SK-N-SH (cell line): ENCODE measurements at regions not wholly inside any gene's neighbourhood (a gene's known extent, or its start where the extent isn't known, plus 50 kb on each side); places are given as distances from the start of the nearest gene placed in this dataset.

ENCODE experiments used
- CTCF ChIA-PET: fragments of 300-600, 350-600 bp; formaldehyde crosslinking; extraction: SDS; loops from one replicate; lab custom pipeline; 2021; lab: Yijun Ruan, JAX
- POLR2A ChIA-PET: fragments of 350-600 bp; sonication (Branson Sonifier 250); formaldehyde crosslinking; extraction: SDS; loops from one replicate; lab custom pipeline; 2020; ENCODE audit warnings: antibody characterized with exemption, inconsistent platforms; lab: Yijun Ruan, JAX
- DNase-seq: peaks from one replicate; pipeline ENCODE4 v3.0.0; 2012
- H2AFZ ChIP-seq: fragments of 200-600 bp; sonication (generic); 2 replicates; pipeline ENCODE4 v1.8.1; 2016; ENCODE audit warnings: antibody characterized with exemption, mild to moderate bottlenecking, low read depth
- H3F3A ChIP-seq: fragments of 200-600 bp; sonication (generic); replicated peaks from 2 replicates; pipeline ENCODE3; 2016; ENCODE audit warnings: antibody characterized with exemption, mild to moderate bottlenecking; ENCODE audit not compliant: insufficient read depth
- H3K27ac ChIP-seq, 2 experiments: fragments of 200-500 bp in 1 of 2; fragments of 200-600 bp in 1 of 2; sonication (Bioruptor generic) in 1 of 2; sonication (generic), shearing (Covaris generic) in 1 of 2; 2 replicates each; pipeline versions ENCODE4 v1.5.1 to v1.6.1; 2014 to 2016; ENCODE audit warnings: low read depth in 2 of 2, inconsistent platforms in 1 of 2, low read length in 1 of 2, mild to moderate bottlenecking in 1 of 2, mixed read lengths in 1 of 2
- H3K27me3 ChIP-seq: fragments of 200-600 bp; sonication (generic), shearing (Covaris generic); 2 replicates; pipeline ENCODE4 v1.6.1; 2016; ENCODE audit warnings: mixed run types; ENCODE audit not compliant: insufficient read depth
- H3K36me3 ChIP-seq, 2 experiments: fragments of 200-500 bp in 1 of 2; fragments of 200-600 bp in 1 of 2; sonication (Bioruptor generic) in 1 of 2; sonication (generic) in 1 of 2; replicated peaks in 1 of 2; 2 replicates each; pipeline versions ENCODE3 to v1.5.1; 2014 to 2016; ENCODE audit warnings: low read length in 1 of 2, mild to moderate bottlenecking in 1 of 2; ENCODE audit not compliant: insufficient read depth in 2 of 2, control insufficient read depth in 1 of 2
- H3K4me1 ChIP-seq, 2 experiments: fragments of 200-500 bp in 1 of 2; fragments of 200-600 bp in 1 of 2; sonication (Bioruptor generic) in 1 of 2; sonication (generic), shearing (Covaris generic) in 1 of 2; 2 replicates each; pipeline versions ENCODE4 v1.5.1 to v1.6.1; 2014 to 2016; ENCODE audit warnings: low read depth in 1 of 2, low read length in 1 of 2, mixed run types in 1 of 2; ENCODE audit not compliant: insufficient read depth in 2 of 2, control insufficient read depth in 1 of 2
- H3K4me2 ChIP-seq: fragments of 200-600 bp; sonication (generic), shearing (Covaris generic); 2 replicates; pipeline ENCODE4 v1.6.1; 2017; ENCODE audit warnings: mixed run types
- H3K4me3 ChIP-seq, 2 experiments: fragments of 200-500 bp in 1 of 2; fragments of 200-600 bp in 1 of 2; sonication (Bioruptor generic) in 1 of 2; sonication (generic), shearing (Covaris generic) in 1 of 2; 2 replicates each; pipeline versions ENCODE4 v1.5.1 to v1.8.1; 2014 to 2016; ENCODE audit warnings: low read depth in 2 of 2, inconsistent platforms in 1 of 2, low read length in 1 of 2, mild to moderate bottlenecking in 1 of 2, mixed read lengths in 1 of 2, moderate library complexity in 1 of 2
- H3K79me2 ChIP-seq: fragments of 200-600 bp; sonication (generic); 2 replicates; pipeline ENCODE4 v1.8.1; 2017; ENCODE audit warnings: mild to moderate bottlenecking; ENCODE audit not compliant: insufficient read depth
- H3K9ac ChIP-seq: fragments of 200-600 bp; sonication (generic); 2 replicates; pipeline ENCODE4 v1.6.1; 2017; ENCODE audit warnings: mixed run types
- H3K9me2 ChIP-seq: fragments of 200-600 bp; sonication (generic); 2 replicates; pipeline ENCODE4 v1.6.1; 2017; ENCODE audit warnings: mixed run types
- H3K9me3 ChIP-seq: fragments of 200-600 bp; sonication (generic); 2 replicates; pipeline ENCODE4 v1.6.1; 2017; ENCODE audit warnings: mixed run types, mild to moderate bottlenecking, moderate library complexity
- H4K20me1 ChIP-seq: fragments of 200-600 bp; sonication (generic); 2 replicates; pipeline ENCODE4 v1.6.1; 2017; ENCODE audit warnings: mild to moderate bottlenecking, mixed run types; ENCODE audit not compliant: insufficient read depth
- CHD2 ChIP-seq: fragments of 150-350 bp; IDR thresholded peaks from 2 replicates; pipeline ENCODE4 v1.6.1; 2018; ENCODE audit warnings: low read length; ENCODE audit not compliant: partially characterized antibody
- EP300 ChIP-seq, 2 experiments: IDR thresholded peaks; 2 replicates each; pipeline versions ENCODE4 v1.4.0 to v1.6.1; 2012; ENCODE audit warnings: borderline replicate concordance in 1 of 2, low read depth in 1 of 2, low read length in 1 of 2
- EZH2phosphoT487 ChIP-seq: fragments of 200-600 bp; sonication (generic); IDR thresholded peaks from 2 replicates; pipeline ENCODE4 v1.6.1; 2017; ENCODE audit warnings: low read depth, mixed run types, mild to moderate bottlenecking, antibody characterized with exemption, moderate library complexity, borderline replicate concordance
- FOSL2 ChIP-seq: IDR thresholded peaks from 2 replicates; pipeline ENCODE4 v1.4.0; 2012; ENCODE audit warnings: low read depth, mild to moderate bottlenecking, moderate library complexity, borderline replicate concordance
- FOXJ3 ChIP-seq: sonication (generic); formaldehyde crosslinking; IDR thresholded peaks from 2 replicates; pipeline ENCODE4 v1.5.1; 2020; ENCODE audit warnings: mild to moderate bottlenecking, missing genetic modification reagents
- GATA2 ChIP-seq: sonication (generic); formaldehyde crosslinking; IDR thresholded peaks from 2 replicates; pipeline ENCODE4 v1.5.0; 2020; ENCODE audit warnings: mild to moderate bottlenecking, missing genetic modification reagents
- IRF3 ChIP-seq: fragments of 150-350 bp; IDR thresholded peaks from 2 replicates; pipeline ENCODE4 v1.6.1; 2016; ENCODE audit warnings: mild to moderate bottlenecking, low read depth, low read length
- MXI1 ChIP-seq: IDR thresholded peaks from 2 replicates; pipeline ENCODE4 v1.6.1; 2012; ENCODE audit warnings: mild to moderate bottlenecking, low read depth, low read length, improper control_type of control experiment
- NFIC ChIP-seq: IDR thresholded peaks from 2 replicates; pipeline ENCODE4 v1.4.0; 2012; ENCODE audit warnings: borderline replicate concordance
- POLR2AphosphoS5 ChIP-seq: IDR thresholded peaks from 2 replicates; pipeline ENCODE4 v1.6.1; 2012; ENCODE audit warnings: low read depth, low read length
- RCOR1 ChIP-seq: fragments of 150-350 bp; IDR thresholded peaks from 2 replicates; pipeline ENCODE4 v1.6.1; 2017; ENCODE audit warnings: antibody characterized with exemption, low read length
- SIN3A ChIP-seq: IDR thresholded peaks from 2 replicates; pipeline ENCODE4 v1.6.1; 2012; ENCODE audit warnings: low read depth, mild to moderate bottlenecking, low read length, moderate library complexity, borderline replicate concordance
- SMC3 ChIP-seq: IDR thresholded peaks from 2 replicates; pipeline ENCODE4 v1.6.1; 2012; ENCODE audit warnings: low read depth, low read length, improper control_type of control experiment
- TAF1 ChIP-seq: IDR thresholded peaks from 2 replicates; pipeline ENCODE4 v1.6.1; 2012; ENCODE audit warnings: low read depth, mild to moderate bottlenecking, low read length, moderate library complexity, borderline replicate concordance
- TCF12 ChIP-seq: IDR thresholded peaks from 2 replicates; pipeline ENCODE4 v1.4.0; 2012
- WGBS: methylation state at CpG from one replicate; pipeline ENCODE4 v1.1.6; 2017; ENCODE audit warnings: low lambda C conversion rate; 5-methylcytosine and 5-hydroxymethylcytosine counted together
- TF ChIP-seq, protein P1 (sequence below): IDR thresholded peaks from 2 replicates; pipeline ENCODE4; 2012
- TF ChIP-seq, protein P2 (sequence below): IDR thresholded peaks from 2 replicates; pipeline ENCODE4 v1.6.1; 2012; ENCODE audit warnings: mild to moderate bottlenecking, low read depth, low read length, moderate library complexity
- TF ChIP-seq, protein P3 (sequence below): fragments of 150-350 bp; IDR thresholded peaks from 2 replicates; pipeline ENCODE4 v1.6.1; 2017; ENCODE audit warnings: antibody characterized with exemption, low read length, low read depth, borderline replicate concordance

DNA sequence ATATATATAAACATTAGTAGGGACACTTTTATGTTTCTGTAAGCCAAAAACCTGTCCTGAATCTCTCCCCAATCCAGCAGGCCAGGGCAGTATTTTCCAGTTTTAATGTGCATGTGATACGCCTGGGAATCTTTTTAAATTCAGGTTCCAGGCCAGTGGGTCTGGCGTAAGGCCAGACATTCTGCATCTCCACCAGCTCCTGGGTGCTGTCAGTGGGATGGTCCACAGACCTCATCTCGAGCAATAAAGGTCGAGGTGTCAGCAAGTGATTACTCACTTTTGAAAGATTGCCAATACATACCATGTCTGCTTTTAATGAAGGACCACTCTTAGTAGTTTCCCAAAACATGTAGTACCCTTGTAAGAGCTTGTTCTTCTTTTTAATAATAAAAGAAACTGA lies 189.9 kb upstream of the SH3BP4 start:
- Histone ChIP-seq H3K9me2 (no peaks in the 10 kb centered on the region), H3K27me3 (no peaks in the 10 kb centered on the region), H4K20me1 (no peaks in the 10 kb centered on the region), H3K36me3 (no peaks in the 10 kb centered on the region), H3K9ac (no peak overlapping the region), H3K9me3 (peaks cover 11% of the 10 kb centered on the region; the same call in 1 of the 2 replicates), H3K4me2 (no peak overlapping the region), H3K4me3 (no peak overlapping the region), H3K4me1 (peaks cover 0 to 2% of the 10 kb centered on the region in 2 experiments; a peak in 1 of 4 replicates), H3K79me2 (no peaks in the 10 kb centered on the region), H3K27ac (no peak overlapping the region), H3F3A (no peaks in the 10 kb centered on the region), H2AFZ (no peak overlapping the region)
- DNase-seq = peak; percentile 58
- WGBS = 31% methylated on average over 4 of the region's 4 CpGs
- POLR2A ChIA-PET = no interaction called here
- CTCF ChIA-PET = interaction anchor here (0.8 to 1.5 kb wide), 4 partner anchors 10 to 346 kb away, joined by 3 to 6 read pairs (median 4); no protein-coding TSS in a partner anchor
- TF ChIP-seq EZH2phosphoT487 (no peak), EP300 (IDR thresholded peaks at IDR 0.05; ENCODE audit: borderline replicate concordance in 1 of 2, low read depth in 1 of 2, low read length in 1 of 2) (peak in 1 of 2 experiments; percentile 64; a peak in 2 of 4 replicates), TAF1 (no peak), TCF12 (peak; percentile 56), RCOR1 (peak; percentile 59; the same call in 1 of the 2 replicates), SMC3 (no peak), FOSL2 (no peak), NFIC (peak; percentile 59), FOXJ3 (CRISPR knock-in tag) (no peak), GATA2 (CRISPR knock-in tag) (peak; percentile 65), IRF3 (no peak)
- TF ChIP-seq, protein P1, sequence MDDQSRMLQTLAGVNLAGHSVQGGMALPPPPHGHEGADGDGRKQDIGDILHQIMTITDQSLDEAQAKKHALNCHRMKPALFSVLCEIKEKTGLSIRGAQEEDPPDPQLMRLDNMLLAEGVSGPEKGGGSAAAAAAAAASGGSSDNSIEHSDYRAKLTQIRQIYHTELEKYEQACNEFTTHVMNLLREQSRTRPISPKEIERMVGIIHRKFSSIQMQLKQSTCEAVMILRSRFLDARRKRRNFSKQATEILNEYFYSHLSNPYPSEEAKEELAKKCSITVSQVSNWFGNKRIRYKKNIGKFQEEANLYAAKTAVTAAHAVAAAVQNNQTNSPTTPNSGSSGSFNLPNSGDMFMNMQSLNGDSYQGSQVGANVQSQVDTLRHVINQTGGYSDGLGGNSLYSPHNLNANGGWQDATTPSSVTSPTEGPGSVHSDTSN = peak; percentile 31; the same call in 1 of the 2 replicates

GRCh38 chr2:234754126-234754525 lies 197.7 kb upstream of the SH3BP4 start:
- 84% methylated on average over 8 of the region's 8 CpGs for WGBS

More at GRCh38 chr2:234754126-234754525, 197.7 kb upstream of the SH3BP4 start:
- H3K9me3 ChIP-seq = no peaks in the 10 kb centered on the region
- H3K4me3 ChIP-seq = no peak overlapping the region
- DNase-seq = no peak
- no peak overlapping the region for H3K27ac ChIP-seq
- no peaks in the 10 kb centered on the region for H3K36me3 ChIP-seq
- no peak overlapping the region for H3K4me2 ChIP-seq
- H3K79me2 ChIP-seq = no peaks in the 10 kb centered on the region
- H4K20me1 ChIP-seq = no peaks in the 10 kb centered on the region
- no peaks in the 10 kb centered on the region for H3F3A ChIP-seq
- ChIA-PET CTCF (interaction anchor here (1.0 kb wide), 1 partner anchor 251 kb away, joined by 3 read pairs; no protein-coding TSS in a partner anchor), POLR2A (no interaction called here)
- TF ChIP-seq POLR2AphosphoS5 (no peak), IRF3 (no peak), RCOR1 (no peak), SIN3A (no peak), CHD2 (no peak), MXI1 (no peak)
- TF ChIP-seq, protein P2, sequence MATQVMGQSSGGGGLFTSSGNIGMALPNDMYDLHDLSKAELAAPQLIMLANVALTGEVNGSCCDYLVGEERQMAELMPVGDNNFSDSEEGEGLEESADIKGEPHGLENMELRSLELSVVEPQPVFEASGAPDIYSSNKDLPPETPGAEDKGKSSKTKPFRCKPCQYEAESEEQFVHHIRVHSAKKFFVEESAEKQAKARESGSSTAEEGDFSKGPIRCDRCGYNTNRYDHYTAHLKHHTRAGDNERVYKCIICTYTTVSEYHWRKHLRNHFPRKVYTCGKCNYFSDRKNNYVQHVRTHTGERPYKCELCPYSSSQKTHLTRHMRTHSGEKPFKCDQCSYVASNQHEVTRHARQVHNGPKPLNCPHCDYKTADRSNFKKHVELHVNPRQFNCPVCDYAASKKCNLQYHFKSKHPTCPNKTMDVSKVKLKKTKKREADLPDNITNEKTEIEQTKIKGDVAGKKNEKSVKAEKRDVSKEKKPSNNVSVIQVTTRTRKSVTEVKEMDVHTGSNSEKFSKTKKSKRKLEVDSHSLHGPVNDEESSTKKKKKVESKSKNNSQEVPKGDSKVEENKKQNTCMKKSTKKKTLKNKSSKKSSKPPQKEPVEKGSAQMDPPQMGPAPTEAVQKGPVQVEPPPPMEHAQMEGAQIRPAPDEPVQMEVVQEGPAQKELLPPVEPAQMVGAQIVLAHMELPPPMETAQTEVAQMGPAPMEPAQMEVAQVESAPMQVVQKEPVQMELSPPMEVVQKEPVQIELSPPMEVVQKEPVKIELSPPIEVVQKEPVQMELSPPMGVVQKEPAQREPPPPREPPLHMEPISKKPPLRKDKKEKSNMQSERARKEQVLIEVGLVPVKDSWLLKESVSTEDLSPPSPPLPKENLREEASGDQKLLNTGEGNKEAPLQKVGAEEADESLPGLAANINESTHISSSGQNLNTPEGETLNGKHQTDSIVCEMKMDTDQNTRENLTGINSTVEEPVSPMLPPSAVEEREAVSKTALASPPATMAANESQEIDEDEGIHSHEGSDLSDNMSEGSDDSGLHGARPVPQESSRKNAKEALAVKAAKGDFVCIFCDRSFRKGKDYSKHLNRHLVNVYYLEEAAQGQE = no peak
- TF ChIP-seq, protein P3, sequence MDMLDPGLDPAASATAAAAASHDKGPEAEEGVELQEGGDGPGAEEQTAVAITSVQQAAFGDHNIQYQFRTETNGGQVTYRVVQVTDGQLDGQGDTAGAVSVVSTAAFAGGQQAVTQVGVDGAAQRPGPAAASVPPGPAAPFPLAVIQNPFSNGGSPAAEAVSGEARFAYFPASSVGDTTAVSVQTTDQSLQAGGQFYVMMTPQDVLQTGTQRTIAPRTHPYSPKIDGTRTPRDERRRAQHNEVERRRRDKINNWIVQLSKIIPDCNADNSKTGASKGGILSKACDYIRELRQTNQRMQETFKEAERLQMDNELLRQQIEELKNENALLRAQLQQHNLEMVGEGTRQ = no peak
- H2AFZ ChIP-seq = no peak overlapping the region
- peaks cover 0 to 4% of the 10 kb centered on the region in 2 experiments; a peak in 1 of 4 replicates for H3K4me1 ChIP-seq
- no peaks in the 10 kb centered on the region for H3K9me2 ChIP-seq
- H3K9ac ChIP-seq = no peak overlapping the region
- H3K27me3 ChIP-seq = no peaks in the 10 kb centered on the region
